AG04450 (cell line): ENCODE measurements at regions not wholly inside any gene's neighbourhood (a gene's known extent, or its start where the extent isn't known, plus 50 kb on each side); places are given as distances from the start of the nearest gene placed in this dataset.

Experiments
- CTCF ChIA-PET: fragments of 300-600, 350-600 bp; formaldehyde crosslinking; extraction: SDS; loops from one replicate; lab custom pipeline; 2022; ENCODE audit warnings: antibody characterized with exemption, inconsistent platforms; lab: Charles Lee
- POLR2A ChIA-PET: fragments of 350-600 bp; formaldehyde crosslinking; extraction: SDS; loops from one replicate; lab custom pipeline; 2021; ENCODE audit warnings: antibody characterized with exemption, inconsistent platforms; lab: Yijun Ruan, JAX
- DNase-seq: peaks from one replicate; pipeline ENCODE4 v3.0.0-alpha.2; 2011; ENCODE audit warnings: low read depth, low spot score
- H3K27ac ChIP-seq: one replicate; pipeline ENCODE4 v1.5.1; 2012; ENCODE audit warnings: low read depth, low read length, control low read depth
- H3K27me3 ChIP-seq: one replicate; pipeline ENCODE4 v1.6.0; 2012; ENCODE audit warnings: low read length; ENCODE audit not compliant: control insufficient read depth, insufficient read depth
- H3K4me3 ChIP-seq: 2 replicates; pipeline ENCODE4 v1.5.1; 2011; ENCODE audit warnings: mild to moderate bottlenecking, low read depth, low read length, control low read depth
- H3K9me3 ChIP-seq: 2 replicates; pipeline ENCODE4 v1.5.1; 2012; ENCODE audit warnings: low read length; ENCODE audit not compliant: control insufficient read depth, insufficient read depth
- CTCF ChIP-seq: IDR thresholded peaks from 2 replicates; pipeline ENCODE4 v1.5.1; 2011; ENCODE audit warnings: low read depth, low read length, control low read depth, inconsistent platforms

- Histone ChIP-seq H3K27ac (no peak overlapping the region), H3K27me3 (no peaks in the 10 kb centered on the region), H3K9me3 (peaks cover 28% of the 10 kb centered on the region), H3K4me3 (no peak overlapping the region)
- DNase-seq: no peak
- ChIA-PET POLR2A (no interaction called here), CTCF (no interaction called here)
- TF ChIP-seq CTCF: no peak
Observed at GRCh38 chr18:77439888-77440287, 190.2 kb downstream of the GALR1 start.

GRCh38 chr18:77442393-77442792 is 192.7 kb downstream of the GALR1 start:
- peaks cover 32% of the 10 kb centered on the region for H3K9me3 ChIP-seq
- no peak overlapping the region for H3K4me3 ChIP-seq
- no peak for DNase-seq
- POLR2A ChIA-PET: no interaction called here
- no peaks in the 10 kb centered on the region for H3K27me3 ChIP-seq
- no peak overlapping the region for H3K27ac ChIP-seq
- CTCF ChIA-PET: no interaction called here
- no peak for TF ChIP-seq CTCF

- CTCF ChIA-PET: no interaction called here
- DNase-seq: no peak
- no peak overlapping the region for H3K4me3 ChIP-seq
- POLR2A ChIA-PET: no interaction called here
- peaks cover 33% of the 10 kb centered on the region for H3K9me3 ChIP-seq
- TF ChIP-seq CTCF: no peak
- H3K27ac ChIP-seq: no peak overlapping the region
- no peaks in the 10 kb centered on the region for H3K27me3 ChIP-seq
Observed at GRCh38 chr18:77444385-77444784, 194.7 kb downstream of the GALR1 start.

GRCh38 chr18:77448046-77448445 is 198.4 kb downstream of the GALR1 start:
- H3K27ac ChIP-seq: no peak overlapping the region
- H3K9me3 ChIP-seq: peaks cover 32% of the 10 kb centered on the region
- no peaks in the 10 kb centered on the region for H3K27me3 ChIP-seq
- TF ChIP-seq CTCF: no peak
- H3K4me3 ChIP-seq: no peak overlapping the region
- ChIA-PET POLR2A (no interaction called here), CTCF (no interaction called here)
- DNase-seq: no peak

GRCh38 chr18:77455004-77455403 is 205.4 kb downstream of the GALR1 start:
- CTCF ChIA-PET: no interaction called here
- POLR2A ChIA-PET: no interaction called here
- Histone ChIP-seq H3K27ac (no peak overlapping the region), H3K4me3 (no peak overlapping the region), H3K9me3 (peaks cover 12% of the 10 kb centered on the region), H3K27me3 (no peaks in the 10 kb centered on the region)
- no peak for DNase-seq
- no peak for TF ChIP-seq CTCF
